Umbilical cord (tissue), 1 donor: ENCODE measurements at regions not wholly inside any gene's neighbourhood (a gene's known extent, or its start where the extent isn't known, plus 50 kb on each side); places are given as distances from the start of the nearest gene placed in this dataset.
"Not testable (repeated sequence)": the region's sequence is repeated elsewhere in the genome, so short reads cannot be mapped to it uniquely, and the experiment has no call there.

Experiments
- DNase-seq: peaks from one replicate; pipeline ENCODE4 v3.0.0-alpha.2; 2015; ENCODE audit warnings: low spot score

DNA sequence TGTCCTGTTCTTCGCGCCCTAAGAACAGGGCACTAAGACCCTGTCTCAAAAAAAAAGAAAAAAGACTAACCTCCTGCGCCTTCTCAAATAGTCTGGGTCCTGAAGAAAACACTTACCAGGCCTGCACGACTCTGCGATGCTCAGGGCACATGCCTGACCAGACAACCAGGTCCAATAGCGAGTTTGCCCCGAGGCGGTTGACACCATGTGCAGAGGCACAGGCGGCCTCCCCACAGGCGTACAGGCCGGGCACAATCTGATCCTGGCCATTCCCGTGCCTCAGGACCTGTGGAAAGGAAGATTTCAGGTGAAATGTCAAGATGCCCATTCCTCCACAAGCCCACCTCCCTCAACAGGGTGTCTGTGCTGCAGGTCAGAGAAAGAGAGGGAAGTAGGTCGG is 65.9 kb upstream of the TNK2 start:
- DNase-seq = not testable (repeated sequence)

DNA sequence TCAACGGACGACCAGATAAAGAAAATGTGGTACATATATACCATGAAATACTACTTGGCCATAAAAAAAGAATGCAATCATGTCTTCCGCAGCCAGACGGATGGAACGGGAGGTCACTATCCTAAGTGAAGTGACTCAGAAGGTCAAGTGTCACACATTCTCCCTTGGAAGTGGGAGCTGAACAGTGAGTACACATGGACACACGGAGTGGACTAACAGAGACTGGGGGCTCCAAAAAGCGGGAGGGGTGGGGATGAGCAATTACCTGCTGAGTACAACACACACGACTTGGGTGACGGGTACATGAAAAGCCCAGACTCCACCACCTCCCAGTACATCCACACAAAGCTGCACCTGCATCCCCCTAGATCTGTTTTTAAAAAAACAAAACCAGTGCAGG is 62.5 kb upstream of the TNK2 start:
- DNase-seq = not testable (repeated sequence)

DNA sequence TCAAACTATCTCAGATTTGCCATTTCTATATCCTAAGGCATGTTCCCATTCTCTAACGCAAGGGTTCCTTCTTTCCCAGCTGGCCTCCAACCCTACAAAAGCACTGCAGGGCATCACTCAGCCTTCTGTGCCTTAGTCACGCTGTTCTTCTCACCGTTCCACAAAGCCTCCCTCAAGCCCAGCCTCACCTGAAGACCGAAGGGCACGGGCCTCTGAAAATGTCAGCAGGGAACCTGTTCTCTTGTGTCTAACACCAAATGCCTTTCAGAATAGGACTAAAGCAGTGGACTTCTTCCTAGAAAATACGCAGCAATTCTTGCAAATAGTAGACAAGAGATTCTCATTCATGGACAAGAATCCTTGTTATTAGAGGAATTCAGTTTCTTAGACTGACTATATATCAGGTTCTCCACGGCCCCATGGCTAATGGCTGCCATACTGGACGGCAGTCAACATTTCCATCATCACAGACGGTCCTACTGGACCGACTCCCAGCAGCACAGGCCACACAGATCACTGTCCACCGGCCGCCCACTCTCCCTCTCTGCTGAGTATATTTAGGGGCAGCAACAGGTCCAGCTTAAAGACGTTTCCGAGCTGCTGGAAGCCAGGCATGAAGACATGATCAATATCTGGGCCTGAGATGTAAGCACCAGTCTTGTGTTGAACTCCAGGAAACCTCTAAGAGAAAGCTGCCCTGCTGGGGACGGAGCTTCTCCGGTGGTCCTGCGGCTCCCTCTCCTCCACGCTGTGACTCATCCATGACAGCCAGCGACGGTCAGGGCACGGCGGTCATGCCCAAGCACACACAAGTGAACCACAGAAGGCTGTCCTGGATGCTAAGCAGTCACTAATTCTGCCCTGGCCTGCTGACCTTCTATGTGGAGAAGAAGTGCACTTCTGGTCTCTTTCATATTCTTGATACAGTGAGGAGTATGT is 61.8 kb upstream of the TNK2 start:
- not testable (repeated sequence) for DNase-seq

DNA sequence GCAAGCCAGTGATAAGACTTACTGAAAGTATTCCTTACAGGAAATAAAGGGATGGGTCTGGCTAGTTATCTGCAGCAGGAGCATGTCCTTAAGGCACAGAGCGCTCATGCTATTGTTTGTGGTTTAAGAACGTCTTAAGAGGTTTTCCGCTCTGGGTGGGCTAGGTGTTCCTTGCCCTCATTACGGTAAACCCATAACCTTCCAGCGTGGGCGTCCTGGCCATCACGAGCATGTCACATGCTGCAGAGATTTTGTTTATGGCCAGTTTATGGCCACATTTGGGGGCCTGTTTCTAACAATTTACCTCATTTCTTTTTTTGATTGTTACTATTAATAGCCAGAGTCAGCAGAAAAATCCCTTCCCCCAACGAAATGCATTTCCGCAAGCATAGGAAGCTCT is 61.0 kb upstream of the TNK2 start:
- not testable (repeated sequence) for DNase-seq

DNA sequence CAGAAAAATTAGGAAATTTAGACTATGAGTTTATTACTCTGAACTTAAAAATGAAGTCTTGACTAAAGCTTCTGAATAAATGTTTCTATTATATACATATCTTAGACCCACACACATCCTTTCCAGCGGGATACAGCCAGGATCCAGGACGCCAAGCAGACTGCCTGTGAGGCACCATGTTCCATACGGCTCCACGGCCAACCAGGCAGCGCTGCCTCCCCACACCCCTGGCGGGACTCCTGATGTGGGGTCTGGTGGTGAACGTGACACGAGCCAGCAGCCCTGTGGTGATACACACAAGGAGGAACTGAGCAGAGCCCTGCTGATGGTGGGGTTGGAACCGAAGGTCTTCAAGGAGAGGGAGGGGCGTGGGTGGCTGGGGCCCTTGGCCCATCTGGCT is 59.8 kb upstream of the TNK2 start:
- DNase-seq = not testable (repeated sequence)

GRCh38 chr3:195967387-195967720 is 59.0 kb upstream of the TNK2 start:
- DNase-seq = not testable (repeated sequence)

- DNase-seq = not testable (repeated sequence)
Observed at GRCh38 chr3:195966563-195967386, 58.4 kb upstream of the TNK2 start.

DNA sequence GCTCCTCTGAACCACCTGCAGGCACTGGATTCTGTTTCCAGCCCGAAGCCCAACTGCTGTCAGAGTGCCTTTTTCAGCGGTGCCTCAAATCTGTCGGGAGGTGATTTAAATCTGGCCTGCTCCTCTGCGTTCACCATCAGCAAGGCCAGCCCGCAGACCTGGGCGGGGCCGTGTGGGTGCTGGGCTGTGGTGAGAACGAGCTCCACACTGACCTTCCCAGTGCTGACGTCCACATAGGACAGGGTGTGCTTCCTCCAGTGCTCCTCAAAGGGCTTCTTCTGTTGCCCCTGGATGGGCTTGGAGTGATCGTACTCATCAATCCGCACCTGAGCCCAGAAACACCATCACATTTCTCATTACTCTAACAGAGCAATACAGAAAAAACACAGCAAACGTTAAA is 56.9 kb upstream of the TNK2 start:
- not testable (repeated sequence) for DNase-seq

DNA sequence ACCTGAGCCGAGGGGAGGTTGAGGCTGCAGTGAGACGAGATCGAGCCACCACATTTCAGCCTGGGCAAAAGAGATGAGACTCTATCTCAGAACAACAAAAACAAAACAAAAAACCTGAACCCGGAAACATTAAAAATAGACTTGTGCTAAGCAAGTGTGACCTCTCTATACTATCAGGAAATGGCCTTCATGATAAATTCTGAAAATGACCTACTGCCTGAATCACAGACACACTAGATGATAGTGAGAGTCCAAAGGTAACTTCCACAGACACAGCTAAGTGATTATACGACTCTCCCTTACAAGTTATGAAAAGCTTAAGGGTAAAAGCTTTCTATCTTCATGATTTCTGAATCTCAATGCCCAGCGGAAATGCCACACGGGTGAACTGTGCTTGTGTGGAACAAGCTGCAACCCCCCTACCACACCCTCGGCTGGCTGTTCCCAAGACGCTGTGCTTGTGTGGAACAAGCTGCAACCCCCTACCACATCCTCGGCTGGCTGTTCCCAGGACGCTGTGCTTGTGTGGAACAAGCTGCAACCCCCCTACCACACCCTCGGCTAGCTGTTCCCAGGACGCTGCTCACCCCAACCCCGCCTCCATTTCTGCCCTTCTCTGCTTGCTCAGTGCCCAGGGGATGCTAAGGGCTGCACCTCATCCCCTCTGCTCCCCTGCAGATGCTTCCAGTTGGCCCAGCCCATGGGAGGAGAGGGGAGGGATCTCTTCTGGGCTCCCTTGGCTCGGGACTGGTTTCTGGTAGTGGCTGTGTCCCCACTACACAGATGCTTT is 56.2 kb upstream of the TNK2 start:
- DNase-seq = not testable (repeated sequence)

- DNase-seq = not testable (repeated sequence)
Observed at GRCh38 chr3:195962222-195962621, 53.9 kb upstream of the TNK2 start.

DNA sequence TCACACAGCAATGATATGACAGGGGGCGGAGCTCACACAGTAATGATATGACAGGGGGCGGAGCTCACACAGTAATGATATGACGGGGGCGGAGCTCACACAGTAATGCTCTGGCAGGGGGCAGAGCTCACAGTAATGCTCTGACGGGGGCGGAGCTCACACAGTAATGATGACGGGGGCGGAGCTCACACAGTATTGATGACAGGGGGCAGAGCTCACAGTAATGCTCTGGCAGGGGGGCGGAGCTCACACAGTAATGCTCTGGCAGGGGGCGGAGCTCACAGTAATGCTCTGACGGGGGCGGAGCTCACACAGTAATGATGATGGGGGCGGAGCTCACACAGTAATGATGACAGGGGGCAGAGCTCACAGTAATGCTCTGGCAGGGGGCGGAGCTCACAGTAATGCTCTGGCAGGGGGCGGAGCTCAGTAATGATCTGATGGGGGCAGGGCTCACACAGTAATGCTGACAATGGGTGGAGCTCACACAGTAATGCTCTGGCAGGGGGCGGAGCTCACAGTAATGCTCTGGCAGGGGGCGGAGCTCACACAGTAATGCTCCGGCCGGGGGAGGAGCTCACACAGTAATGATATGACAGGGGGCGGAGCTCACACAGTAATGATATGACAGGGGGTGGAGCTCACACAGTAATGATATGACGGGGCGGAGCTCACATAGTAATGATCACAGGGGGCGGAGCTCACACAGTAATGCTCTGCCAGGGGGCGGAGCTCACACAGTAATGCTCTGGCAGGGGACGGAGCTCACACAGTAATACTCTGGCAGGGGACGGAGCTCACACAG is 52.8 kb upstream of the TNK2 start:
- not testable (repeated sequence) for DNase-seq

DNA sequence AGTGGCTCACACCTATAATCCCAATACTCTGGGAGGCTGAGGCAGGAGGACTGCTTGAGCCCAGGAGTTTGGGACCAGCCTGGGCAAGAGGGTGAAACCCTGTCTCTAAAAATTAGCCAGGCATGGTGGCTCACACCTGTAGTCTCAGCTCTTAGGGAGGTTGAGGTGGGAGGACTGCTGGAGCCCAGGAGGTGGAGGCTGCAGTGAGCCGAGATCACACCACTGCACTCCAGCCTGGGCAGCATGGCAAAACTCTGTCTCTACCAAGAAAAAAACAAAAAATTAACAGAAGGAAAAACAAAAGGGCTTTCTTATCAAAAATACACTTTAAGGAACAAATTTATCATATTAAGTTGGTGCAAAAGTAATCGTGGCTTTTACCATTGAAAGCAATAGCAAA is 51.8 kb upstream of the TNK2 start:
- not testable (repeated sequence) for DNase-seq

GRCh38 chr3:195959367-195960157 is 51.2 kb upstream of the TNK2 start:
- DNase-seq = not testable (repeated sequence)

DNA sequence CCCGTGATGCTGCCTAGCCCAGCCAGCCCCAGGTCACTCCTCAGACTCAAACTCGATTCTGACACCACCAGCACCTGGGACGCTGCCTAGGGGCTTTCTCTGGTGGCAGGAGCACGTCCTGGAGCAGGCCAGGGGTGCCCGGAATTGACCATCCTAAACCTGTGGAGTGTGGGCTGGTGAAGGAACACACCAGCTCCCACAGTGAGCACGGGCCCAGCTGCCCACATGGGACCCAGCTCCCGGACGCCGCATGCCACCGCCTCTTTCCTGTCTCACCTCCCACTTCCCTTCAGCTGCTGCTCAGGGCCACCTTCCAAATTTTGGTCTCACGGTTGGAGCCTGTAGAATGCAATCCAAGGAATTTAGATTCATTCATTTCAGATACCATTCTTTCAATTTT is 50.4 kb upstream of the TNK2 start:
- DNase-seq = not testable (repeated sequence)
